Activated CD4-positive, alpha-beta memory T cell treated with anti-CD3 and anti-CD28 coated beads for 36 hours (primary cell): ENCODE measurements at regions not wholly inside any gene's neighbourhood (a gene's known extent, or its start where the extent isn't known, plus 50 kb on each side); places are given as distances from the start of the nearest gene placed in this dataset. TPM values are rescaled to one million over a fixed set of nuclear protein-coding genes. Genes with fewer than 3 reads are reported as not detected.
"Not testable (repeated sequence)": the region's sequence is repeated elsewhere in the genome, so short reads cannot be mapped to it uniquely, and the experiment has no call there.

Experiments
- CTCF ChIA-PET: fragments of 350-600 bp; sonication (Branson Sonifier 250); formaldehyde crosslinking; loops from one replicate; lab custom pipeline; 2021; ENCODE audit warnings: antibody characterized with exemption, inconsistent platforms; lab: Charles Lee
- POLR2A ChIA-PET: fragments of 350-600 bp; sonication (Branson Sonifier 250); formaldehyde crosslinking; loops from one replicate; lab custom pipeline; 2021; ENCODE audit warnings: antibody characterized with exemption; lab: Charles Lee
- DNase-seq: peaks from one replicate; pipeline ENCODE4 v3.0.0-alpha.2; 2020
- H3K27ac Mint-ChIP-seq: one replicate; pipeline ENCODE4 v1.8.0; 2021; ENCODE audit warnings: mixed read lengths
- H3K27me3 Mint-ChIP-seq: one replicate; pipeline ENCODE4 v1.8.0; 2021; ENCODE audit warnings: mixed read lengths
- H3K36me3 Mint-ChIP-seq: one replicate; pipeline ENCODE4 v1.8.0; 2021; ENCODE audit warnings: mixed read lengths
- H3K4me1 Mint-ChIP-seq: one replicate; pipeline ENCODE4 v1.8.0; 2021; ENCODE audit warnings: low read depth, mixed read lengths
- H3K4me3 Mint-ChIP-seq: one replicate; pipeline ENCODE4 v1.8.0; 2021; ENCODE audit warnings: mild to moderate bottlenecking, mixed read lengths
- H3K9me3 Mint-ChIP-seq: one replicate; pipeline ENCODE4 v1.8.0; 2021; ENCODE audit warnings: mixed read lengths
- intact Hi-C: fragments of 100-400 bp; cut with micrococcal nuclease; formaldehyde crosslinking; loops from one replicate; pipeline ENCODE4 v1.15.1; 2023
- microRNA-seq: library from miRNA; unstranded; fragments of <30 nt; microRNA quantifications from one replicate; pipeline ENCODE4 v1.2.0, GENCODE V29; 2022; ENCODE audit warnings: borderline number of aligned reads, borderline microRNAs expressed, borderline replicate concordance

DNA sequence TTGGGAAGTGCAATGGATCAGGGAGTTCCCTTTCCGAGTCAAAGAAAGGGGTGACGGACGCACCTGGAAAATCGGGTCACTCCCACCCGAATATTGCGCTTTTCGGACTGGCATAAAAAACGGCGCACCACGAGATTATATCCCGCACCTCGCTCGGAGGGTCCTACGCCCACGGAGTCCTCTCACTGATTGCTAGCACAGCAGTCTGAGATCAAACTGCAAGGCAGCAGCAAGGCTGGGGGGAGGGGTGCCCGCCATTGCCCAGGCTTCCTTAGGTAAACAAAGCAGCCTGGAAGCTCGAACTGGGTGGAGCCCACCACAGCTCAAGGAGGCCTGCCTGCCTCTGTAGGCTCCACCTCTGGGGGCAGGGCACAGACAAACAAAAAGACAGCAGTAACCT is 58.6 kb upstream of the FAM241A start:
- POLR2A ChIA-PET, DNase-seq, H3K27me3 Mint-ChIP-seq, intact Hi-C loops, H3K4me1 Mint-ChIP-seq, H3K9me3 Mint-ChIP-seq, H3K27ac Mint-ChIP-seq, H3K36me3 Mint-ChIP-seq, CTCF ChIA-PET, H3K4me3 Mint-ChIP-seq: not testable (repeated sequence)

DNA sequence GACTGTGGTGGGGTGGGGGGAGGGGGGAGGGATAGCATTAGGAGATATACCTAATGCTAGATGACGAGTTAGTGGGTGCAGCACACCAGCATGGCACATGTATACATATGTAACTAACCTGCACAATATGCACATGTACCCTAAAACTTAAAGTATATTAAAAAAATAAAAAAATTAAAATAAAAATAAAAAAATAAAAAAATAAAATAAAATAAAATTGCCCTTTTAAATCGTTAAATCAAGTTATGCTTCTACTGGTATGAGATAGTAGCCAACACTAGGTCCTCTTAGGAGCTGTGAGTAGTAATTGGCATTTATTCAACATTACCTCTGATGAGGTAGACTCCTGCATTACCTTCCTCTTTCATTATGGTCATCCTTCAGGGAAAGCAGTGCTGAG is 52.9 kb upstream of the FAM241A start:
- H3K4me3 Mint-ChIP-seq, H3K27ac Mint-ChIP-seq, H3K27me3 Mint-ChIP-seq, H3K36me3 Mint-ChIP-seq, POLR2A ChIA-PET, CTCF ChIA-PET, DNase-seq, H3K9me3 Mint-ChIP-seq, H3K4me1 Mint-ChIP-seq: not testable (repeated sequence)
- intact Hi-C loops: loop anchor here (10.0 kb wide), 2 partner anchors 512 to 672 kb away; no protein-coding TSS in a partner anchor

DNA sequence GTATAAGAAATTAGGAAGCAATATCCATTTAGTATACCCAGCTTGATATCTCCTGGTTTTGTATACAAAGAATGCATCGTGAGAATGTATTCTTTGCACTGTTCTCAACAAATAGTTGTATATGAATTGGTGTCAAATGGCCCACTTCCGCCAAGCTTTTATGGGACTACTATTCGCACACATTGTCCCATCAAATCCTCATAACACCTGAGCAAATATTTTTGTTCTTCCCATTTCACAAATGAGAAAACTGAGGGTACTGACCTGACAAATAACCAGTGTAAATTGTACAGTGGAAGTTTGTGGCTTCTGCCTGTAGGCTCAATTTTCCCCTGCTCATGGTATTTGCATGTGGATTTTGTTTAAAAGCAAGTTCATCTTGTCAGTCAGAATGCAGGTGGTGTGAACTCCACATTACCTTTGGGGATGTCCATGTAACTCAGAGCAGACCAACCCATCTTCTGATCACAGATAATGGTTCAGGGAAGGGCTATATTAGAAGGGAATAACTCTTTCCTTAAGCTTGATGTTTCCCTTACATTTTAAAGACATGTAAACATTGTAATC is 51.5 kb upstream of the FAM241A start:
- Mint-ChIP-seq H3K36me3 (no peaks in the 10 kb centered on the region), H3K27ac (no peak overlapping the region), H3K4me1 (no peaks in the 10 kb centered on the region), H3K4me3 (no peak overlapping the region), H3K27me3 (no peaks in the 10 kb centered on the region), H3K9me3 (peaks cover 3% of the 10 kb centered on the region)
- POLR2A ChIA-PET: no interaction called here
- intact Hi-C loops: loop anchor here (10.0 kb wide), 2 partner anchors 511 to 671 kb away; no protein-coding TSS in a partner anchor
- no peak for DNase-seq
- CTCF ChIA-PET: interaction anchor here (0.6 kb wide), 1 partner anchor 84 kb away, joined by 3 read pairs; no protein-coding TSS in a partner anchor

DNA sequence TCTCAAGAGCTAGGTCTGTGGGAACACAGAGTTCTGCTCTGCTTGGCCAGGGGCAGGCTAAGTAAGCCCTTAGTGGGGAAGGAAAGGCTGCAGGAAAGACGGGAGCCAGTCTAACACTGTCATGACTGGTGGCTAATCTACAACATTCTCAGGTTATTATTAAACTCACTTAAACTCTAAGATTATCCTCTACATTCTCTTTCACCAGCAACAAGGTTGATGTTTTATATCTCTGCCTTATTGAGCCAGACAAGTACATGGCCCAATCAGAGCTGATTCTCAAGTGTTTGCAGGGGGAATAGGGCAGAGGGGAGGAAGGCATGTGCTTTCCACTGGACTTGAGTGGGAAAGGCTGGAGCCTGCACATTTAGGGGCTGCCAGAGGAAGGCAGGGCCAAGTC is 50.9 kb upstream of the FAM241A start:
- DNase-seq: no peak
- Mint-ChIP-seq H3K4me3 (no peak overlapping the region), H3K36me3 (no peaks in the 10 kb centered on the region), H3K4me1 (no peaks in the 10 kb centered on the region), H3K27me3 (peaks cover 2% of the 10 kb centered on the region), H3K27ac (no peak overlapping the region), H3K9me3 (peaks cover 3% of the 10 kb centered on the region)
- ChIA-PET CTCF (interaction anchor here (0.6 to 1.2 kb wide), 2 partner anchors 83 to 140 kb away, joined by 3 read pairs; no protein-coding TSS in a partner anchor), POLR2A (no interaction called here)
- intact Hi-C loops: loop anchor here (10.0 kb wide), 2 partner anchors 510 to 670 kb away; no protein-coding TSS in a partner anchor

Small RNA genes lying in the stretch of these regions (microRNA-seq; reads per million reads assigned to microRNA genes)
- not detected for gene MIR297
